ENCODE measurements at regions not wholly inside any gene's neighbourhood (a gene's known extent, or its start where the extent isn't known, plus 50 kb on each side); places are given as distances from the start of the nearest gene placed in this dataset.

DNA sequence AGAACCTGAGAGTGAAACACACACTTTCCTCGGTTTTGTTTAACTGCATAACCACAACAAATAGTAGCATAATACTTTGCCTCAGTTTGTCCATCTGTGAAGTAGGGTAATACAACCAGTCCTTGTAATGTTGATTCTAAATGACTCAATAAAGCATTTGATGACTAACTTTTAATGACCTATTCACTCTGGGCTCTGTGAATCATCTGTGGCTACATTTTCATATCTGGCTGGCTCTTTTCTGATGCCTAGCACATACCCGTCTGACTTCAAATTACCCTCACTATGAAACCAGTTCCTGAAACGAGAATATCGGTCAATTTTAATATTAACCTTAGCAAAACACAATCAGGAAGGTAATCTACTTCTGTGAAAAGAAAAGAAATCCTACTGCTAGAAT, 151.0 kb downstream of the SH2D1A start:
- no peak for DNase-seq (ENCODE audit: low read depth in 1 of 2, low spot score in 1 of 2)
- Histone ChIP-seq H3K27ac (replicated peaks) (no peak overlapping the region), H3K4me3 (replicated peaks; ENCODE audit: insufficient read depth, low read length) (no peak overlapping the region), H3K27me3 (ENCODE audit: insufficient read depth, poor library complexity, severe bottlenecking) (no peaks in the 10 kb centered on the region)
- TF ChIP-seq POLR2AphosphoS5 (IDR thresholded peaks at IDR 0.05; ENCODE audit: low read depth): no peak

DNA sequence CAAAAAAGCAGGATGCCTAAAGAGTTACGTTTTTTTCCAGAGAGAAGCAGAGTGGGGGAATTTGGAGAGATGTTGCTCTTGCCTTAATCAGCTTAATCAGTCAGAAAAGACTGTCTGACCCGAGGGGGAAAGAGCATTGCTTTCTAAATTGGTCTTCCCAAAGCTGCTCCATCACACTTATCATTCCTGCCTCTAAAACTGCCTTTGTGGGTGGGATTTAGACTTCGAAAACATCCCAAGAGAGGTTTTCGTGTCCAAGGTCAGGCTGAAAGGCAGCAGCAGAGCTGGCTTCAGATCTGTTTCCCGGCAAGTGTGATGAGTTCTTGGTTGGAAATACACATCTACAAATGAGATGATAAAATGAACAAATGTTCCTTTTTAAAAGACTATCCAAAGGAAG, 155.2 kb downstream of the SH2D1A start:
- H3K27me3 ChIP-seq (ENCODE audit: insufficient read depth, poor library complexity, severe bottlenecking): no peaks in the 10 kb centered on the region
- DNase-seq (ENCODE audit: low read depth in 1 of 2, low spot score in 1 of 2): no peak
- TF ChIP-seq, protein P1, sequence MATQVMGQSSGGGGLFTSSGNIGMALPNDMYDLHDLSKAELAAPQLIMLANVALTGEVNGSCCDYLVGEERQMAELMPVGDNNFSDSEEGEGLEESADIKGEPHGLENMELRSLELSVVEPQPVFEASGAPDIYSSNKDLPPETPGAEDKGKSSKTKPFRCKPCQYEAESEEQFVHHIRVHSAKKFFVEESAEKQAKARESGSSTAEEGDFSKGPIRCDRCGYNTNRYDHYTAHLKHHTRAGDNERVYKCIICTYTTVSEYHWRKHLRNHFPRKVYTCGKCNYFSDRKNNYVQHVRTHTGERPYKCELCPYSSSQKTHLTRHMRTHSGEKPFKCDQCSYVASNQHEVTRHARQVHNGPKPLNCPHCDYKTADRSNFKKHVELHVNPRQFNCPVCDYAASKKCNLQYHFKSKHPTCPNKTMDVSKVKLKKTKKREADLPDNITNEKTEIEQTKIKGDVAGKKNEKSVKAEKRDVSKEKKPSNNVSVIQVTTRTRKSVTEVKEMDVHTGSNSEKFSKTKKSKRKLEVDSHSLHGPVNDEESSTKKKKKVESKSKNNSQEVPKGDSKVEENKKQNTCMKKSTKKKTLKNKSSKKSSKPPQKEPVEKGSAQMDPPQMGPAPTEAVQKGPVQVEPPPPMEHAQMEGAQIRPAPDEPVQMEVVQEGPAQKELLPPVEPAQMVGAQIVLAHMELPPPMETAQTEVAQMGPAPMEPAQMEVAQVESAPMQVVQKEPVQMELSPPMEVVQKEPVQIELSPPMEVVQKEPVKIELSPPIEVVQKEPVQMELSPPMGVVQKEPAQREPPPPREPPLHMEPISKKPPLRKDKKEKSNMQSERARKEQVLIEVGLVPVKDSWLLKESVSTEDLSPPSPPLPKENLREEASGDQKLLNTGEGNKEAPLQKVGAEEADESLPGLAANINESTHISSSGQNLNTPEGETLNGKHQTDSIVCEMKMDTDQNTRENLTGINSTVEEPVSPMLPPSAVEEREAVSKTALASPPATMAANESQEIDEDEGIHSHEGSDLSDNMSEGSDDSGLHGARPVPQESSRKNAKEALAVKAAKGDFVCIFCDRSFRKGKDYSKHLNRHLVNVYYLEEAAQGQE (IDR thresholded peaks at IDR 0.05; ENCODE audit: insufficient replicate concordance, low read depth): no peak
- no peak overlapping the region for H3K27ac ChIP-seq (replicated peaks)
- no peak overlapping the region for H3K4me3 ChIP-seq (replicated peaks; ENCODE audit: insufficient read depth, low read length)

DNA sequence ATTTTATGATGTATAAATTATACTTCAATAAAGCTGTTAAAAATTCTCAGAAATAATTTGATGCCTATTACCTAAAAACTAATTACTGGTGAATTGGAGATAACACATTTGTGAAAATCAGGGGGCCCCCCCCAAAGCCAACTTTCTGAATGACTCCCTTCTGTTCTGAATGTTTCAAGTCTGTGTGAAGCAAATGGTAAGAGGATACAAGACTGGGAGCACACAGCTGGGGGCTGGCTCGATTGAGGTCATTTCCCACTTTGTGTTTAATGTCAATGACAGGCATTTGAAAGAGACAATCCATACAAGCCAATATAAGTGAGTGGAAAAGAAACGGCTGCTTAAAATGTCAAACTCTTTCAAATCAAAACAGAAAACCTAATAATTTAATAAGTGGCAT, 155.8 kb downstream of the SH2D1A start:
- TF ChIP-seq GABPA (IDR thresholded peaks at IDR 0.05; ENCODE audit: low read depth): no peak
- TF ChIP-seq POLR2AphosphoS5 (IDR thresholded peaks at IDR 0.05; ENCODE audit: low read depth): no peak
- no peak for TF ChIP-seq SPI1 (IDR thresholded peaks at IDR 0.05; ENCODE audit: borderline replicate concordance, low read depth)
- TF ChIP-seq, protein P1 (IDR thresholded peaks at IDR 0.05; ENCODE audit: insufficient replicate concordance, low read depth): no peak
- TF ChIP-seq, protein P2, sequence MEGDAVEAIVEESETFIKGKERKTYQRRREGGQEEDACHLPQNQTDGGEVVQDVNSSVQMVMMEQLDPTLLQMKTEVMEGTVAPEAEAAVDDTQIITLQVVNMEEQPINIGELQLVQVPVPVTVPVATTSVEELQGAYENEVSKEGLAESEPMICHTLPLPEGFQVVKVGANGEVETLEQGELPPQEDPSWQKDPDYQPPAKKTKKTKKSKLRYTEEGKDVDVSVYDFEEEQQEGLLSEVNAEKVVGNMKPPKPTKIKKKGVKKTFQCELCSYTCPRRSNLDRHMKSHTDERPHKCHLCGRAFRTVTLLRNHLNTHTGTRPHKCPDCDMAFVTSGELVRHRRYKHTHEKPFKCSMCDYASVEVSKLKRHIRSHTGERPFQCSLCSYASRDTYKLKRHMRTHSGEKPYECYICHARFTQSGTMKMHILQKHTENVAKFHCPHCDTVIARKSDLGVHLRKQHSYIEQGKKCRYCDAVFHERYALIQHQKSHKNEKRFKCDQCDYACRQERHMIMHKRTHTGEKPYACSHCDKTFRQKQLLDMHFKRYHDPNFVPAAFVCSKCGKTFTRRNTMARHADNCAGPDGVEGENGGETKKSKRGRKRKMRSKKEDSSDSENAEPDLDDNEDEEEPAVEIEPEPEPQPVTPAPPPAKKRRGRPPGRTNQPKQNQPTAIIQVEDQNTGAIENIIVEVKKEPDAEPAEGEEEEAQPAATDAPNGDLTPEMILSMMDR (IDR thresholded peaks at IDR 0.05; ENCODE audit: insufficient read depth, low read length): no peak
- Histone ChIP-seq H3K4me3 (replicated peaks; ENCODE audit: insufficient read depth, low read length) (no peak overlapping the region), H3K27me3 (ENCODE audit: insufficient read depth, poor library complexity, severe bottlenecking) (no peaks in the 10 kb centered on the region), H3K27ac (replicated peaks) (no peak overlapping the region)
- DNase-seq (ENCODE audit: low read depth in 1 of 2, low spot score in 1 of 2): no peak

DNA sequence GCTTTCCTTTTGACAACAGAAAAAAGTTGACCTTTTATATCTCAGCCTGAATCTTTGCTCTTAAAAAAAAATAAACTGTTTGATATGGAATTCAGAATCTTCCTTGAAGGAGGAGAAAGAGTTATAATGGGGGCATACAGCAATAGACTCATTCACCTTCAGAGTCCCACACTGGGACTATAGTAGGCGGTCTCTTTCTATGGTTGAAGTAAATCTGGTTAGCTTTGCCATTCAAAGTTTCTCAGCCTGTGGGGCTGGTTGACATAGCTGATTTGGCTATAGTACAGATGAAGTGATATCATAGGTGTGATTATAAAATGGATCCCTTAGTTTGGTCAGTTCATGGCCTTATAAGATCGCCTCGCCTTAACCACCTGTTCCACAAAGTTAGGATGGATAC, 156.2 kb downstream of the SH2D1A start:
- H3K27me3 ChIP-seq (ENCODE audit: insufficient read depth, poor library complexity, severe bottlenecking): no peaks in the 10 kb centered on the region
- TF ChIP-seq GABPA (IDR thresholded peaks at IDR 0.05; ENCODE audit: low read depth): no peak
- TF ChIP-seq, protein P1 (IDR thresholded peaks at IDR 0.05; ENCODE audit: insufficient replicate concordance, low read depth): no peak
- TF ChIP-seq SPI1 (IDR thresholded peaks at IDR 0.05; ENCODE audit: borderline replicate concordance, low read depth): no peak
- TF ChIP-seq, protein P2 (IDR thresholded peaks at IDR 0.05; ENCODE audit: insufficient read depth, low read length): no peak
- no peak for TF ChIP-seq POLR2AphosphoS5 (IDR thresholded peaks at IDR 0.05; ENCODE audit: low read depth)
- H3K4me3 ChIP-seq (replicated peaks; ENCODE audit: insufficient read depth, low read length): no peak overlapping the region
- no peak for DNase-seq (ENCODE audit: low read depth in 1 of 2, low spot score in 1 of 2)
- no peak overlapping the region for H3K27ac ChIP-seq (replicated peaks)

All from HL-60 (cell line).